Prostate gland (tissue), 2 donors: ENCODE measurements at regions not wholly inside any gene's neighbourhood (a gene's known extent, or its start where the extent isn't known, plus 50 kb on each side); places are given as distances from the start of the nearest gene placed in this dataset.

Source experiments
- POLR2A ChIP-seq: fragments of 450-650 bp; IDR thresholded peaks from one replicate; pipeline ENCODE4 v1.6.1; 2016; ENCODE audit warnings: antibody characterized with exemption, mild to moderate bottlenecking
- POLR2AphosphoS5 ChIP-seq: sonication (generic); formaldehyde crosslinking; IDR thresholded peaks from one replicate; pipeline ENCODE4 v1.6.1; 2017; ENCODE audit warnings: antibody characterized with exemption
- TF ChIP-seq, protein P1 (sequence below), 4 experiments: fragments of 200-600 bp in 2 of 4; fragments of 450-650 bp in 2 of 4; sonication (generic) in 2 of 4; IDR thresholded peaks; 1 replicate in 3 of 4; 2 replicates in 1 of 4; pipeline ENCODE4 v1.5.1; 2016 to 2019; ENCODE audit warnings: antibody characterized with exemption in 4 of 4, mild to moderate bottlenecking in 2 of 4, moderate library complexity in 2 of 4

DNA sequence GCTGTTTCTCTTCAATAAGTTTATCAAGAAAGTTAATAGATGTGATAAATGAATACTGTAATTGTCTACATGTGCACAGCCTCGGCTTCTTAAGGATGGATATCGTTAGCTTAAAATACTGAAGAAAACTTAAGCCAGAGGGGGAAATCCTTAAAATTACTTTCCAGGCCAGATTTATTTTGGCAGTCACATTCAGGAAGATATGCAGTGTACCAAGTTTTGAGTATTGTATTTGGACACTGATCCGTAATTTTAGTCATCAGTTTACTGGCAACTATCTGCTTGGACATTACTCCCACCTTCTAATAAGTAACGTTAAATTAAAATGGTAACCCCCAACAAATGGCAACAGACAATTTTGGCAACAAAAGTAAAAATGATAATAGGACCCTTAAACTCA is 770.0 kb upstream of the ZEB2 start:
- TF ChIP-seq, protein P1, sequence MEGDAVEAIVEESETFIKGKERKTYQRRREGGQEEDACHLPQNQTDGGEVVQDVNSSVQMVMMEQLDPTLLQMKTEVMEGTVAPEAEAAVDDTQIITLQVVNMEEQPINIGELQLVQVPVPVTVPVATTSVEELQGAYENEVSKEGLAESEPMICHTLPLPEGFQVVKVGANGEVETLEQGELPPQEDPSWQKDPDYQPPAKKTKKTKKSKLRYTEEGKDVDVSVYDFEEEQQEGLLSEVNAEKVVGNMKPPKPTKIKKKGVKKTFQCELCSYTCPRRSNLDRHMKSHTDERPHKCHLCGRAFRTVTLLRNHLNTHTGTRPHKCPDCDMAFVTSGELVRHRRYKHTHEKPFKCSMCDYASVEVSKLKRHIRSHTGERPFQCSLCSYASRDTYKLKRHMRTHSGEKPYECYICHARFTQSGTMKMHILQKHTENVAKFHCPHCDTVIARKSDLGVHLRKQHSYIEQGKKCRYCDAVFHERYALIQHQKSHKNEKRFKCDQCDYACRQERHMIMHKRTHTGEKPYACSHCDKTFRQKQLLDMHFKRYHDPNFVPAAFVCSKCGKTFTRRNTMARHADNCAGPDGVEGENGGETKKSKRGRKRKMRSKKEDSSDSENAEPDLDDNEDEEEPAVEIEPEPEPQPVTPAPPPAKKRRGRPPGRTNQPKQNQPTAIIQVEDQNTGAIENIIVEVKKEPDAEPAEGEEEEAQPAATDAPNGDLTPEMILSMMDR (IDR thresholded peaks at IDR 0.05): no peak
- TF ChIP-seq POLR2AphosphoS5: no peak
- TF ChIP-seq POLR2A: no peak
